SU-DHL-6 (cell line): ENCODE measurements at regions not wholly inside any gene's neighbourhood (a gene's known extent, or its start where the extent isn't known, plus 50 kb on each side); places are given as distances from the start of the nearest gene placed in this dataset.

Experiments used
- H2AFZ ChIP-seq: fragments of 200-600 bp; sonication (generic); 2 replicates; pipeline ENCODE4 v1.6.1; 2014; ENCODE audit warnings: low read depth, mild to moderate bottlenecking, moderate library complexity, mixed read lengths, antibody characterized with exemption, low read length; ENCODE audit not compliant: severe bottlenecking
- H3F3A ChIP-seq: fragments of 200-600 bp; shearing (Covaris generic); 2 replicates; pipeline ENCODE4 v1.6.0; 2016; ENCODE audit warnings: antibody characterized with exemption, mild to moderate bottlenecking; ENCODE audit not compliant: insufficient read depth
- H3K27ac ChIP-seq: fragments of 200-600 bp; sonication (generic); 2 replicates; pipeline ENCODE4 v1.5.1; 2016; ENCODE audit warnings: low read depth, mild to moderate bottlenecking, low read length, moderate library complexity, mixed read lengths
- H3K27me3 ChIP-seq: fragments of 200-600 bp; sonication (generic), shearing (Covaris generic); 2 replicates; pipeline ENCODE4 v1.6.0; 2014; ENCODE audit warnings: mild to moderate bottlenecking, low read length
- H3K36me3 ChIP-seq: fragments of 200-600 bp; sonication (generic); 2 replicates; pipeline ENCODE4 v1.6.1; 2014; ENCODE audit warnings: mild to moderate bottlenecking, low read length, mixed read lengths
- H3K4me2 ChIP-seq: fragments of 300-600, 200-600 bp; shearing (Covaris generic), sonication (generic); 2 replicates; pipeline ENCODE4 v1.6.0; 2014; ENCODE audit warnings: low read length, low read depth, mild to moderate bottlenecking; ENCODE audit not compliant: poor library complexity, severe bottlenecking
- H3K4me3 ChIP-seq: fragments of 200-600 bp; sonication (generic); 2 replicates; pipeline ENCODE4 v1.5.1; 2014; ENCODE audit warnings: antibody characterized with exemption, low read length, mild to moderate bottlenecking, mixed read lengths; ENCODE audit not compliant: insufficient read depth, poor library complexity, severe bottlenecking
- H3K79me2 ChIP-seq: fragments of 200-600 bp; sonication (generic); 2 replicates; pipeline ENCODE4 v1.6.1; 2014; ENCODE audit warnings: mild to moderate bottlenecking, low read length, moderate library complexity; ENCODE audit not compliant: insufficient read depth
- H3K9ac ChIP-seq: fragments of 200-600 bp; sonication (generic); 2 replicates; pipeline ENCODE4 v1.7.0; 2014; ENCODE audit warnings: mild to moderate bottlenecking, low read length
- H3K9me2 ChIP-seq: fragments of 200-600 bp; sonication (generic); replicated peaks from 2 replicates; pipeline ENCODE4 v1.6.1; 2014; ENCODE audit warnings: low read length; ENCODE audit not compliant: insufficient read depth
- H3K9me3 ChIP-seq: fragments of 200-600 bp; sonication (generic); 2 replicates; pipeline ENCODE4 v1.6.1; 2014; ENCODE audit warnings: low read length, mixed read lengths; ENCODE audit not compliant: insufficient read depth
- H4K20me1 ChIP-seq: fragments of 200-600 bp; sonication (generic); 2 replicates; pipeline ENCODE4 v1.6.1; 2014; ENCODE audit warnings: low read depth, mild to moderate bottlenecking, antibody characterized with exemption, low read length, moderate library complexity, mixed read lengths
- CTCF ChIP-seq: fragments of 200-600 bp; sonication (generic); IDR thresholded peaks from one replicate; pipeline ENCODE4 v1.5.1; 2017; ENCODE audit warnings: antibody characterized with exemption, mild to moderate bottlenecking, low read length, moderate library complexity; ENCODE audit not compliant: insufficient read depth, poor library complexity, severe bottlenecking
- EZH2phosphoT487 ChIP-seq: fragments of 200-600 bp; sonication (generic), shearing (Covaris generic); conservative IDR thresholded peaks from 2 replicates; pipeline ENCODE4 v1.6.1; 2018; ENCODE audit warnings: mild to moderate bottlenecking, antibody characterized with exemption, low read length, moderate library complexity, mixed read lengths

DNA sequence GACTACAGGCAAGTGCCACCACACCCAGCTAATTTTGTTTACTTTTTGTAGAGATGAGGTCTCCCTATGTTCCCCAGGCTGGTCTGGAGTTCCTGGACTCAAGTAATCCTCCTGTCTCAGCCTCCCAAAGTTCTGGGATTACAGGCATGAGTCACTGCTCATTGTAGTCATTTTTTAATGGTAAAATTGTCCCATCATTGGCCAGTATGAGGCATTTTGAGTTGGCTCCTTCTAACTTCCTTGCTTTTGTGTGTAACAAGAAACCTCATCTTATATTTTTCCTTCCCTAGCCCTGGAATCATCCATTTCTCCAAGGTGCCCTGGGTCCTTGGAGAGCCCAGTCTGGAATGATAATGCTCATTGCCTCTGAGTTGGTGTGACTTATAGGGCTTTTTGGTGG, 148.5 kb downstream of the INHBB start:
- no peak overlapping the region for H3K9ac ChIP-seq
- no peaks in the 10 kb centered on the region for H3K36me3 ChIP-seq
- H3K9me3 ChIP-seq: no peaks in the 10 kb centered on the region
- no peak overlapping the region for H2AFZ ChIP-seq
- no peaks in the 10 kb centered on the region for H4K20me1 ChIP-seq
- H3F3A ChIP-seq: no peaks in the 10 kb centered on the region
- no peak overlapping the region for H3K4me2 ChIP-seq
- TF ChIP-seq CTCF (no peak), EZH2phosphoT487 (no peak)
- no peaks in the 10 kb centered on the region for H3K27me3 ChIP-seq
- H3K27ac ChIP-seq: no peak overlapping the region
- no peaks in the 10 kb centered on the region for H3K79me2 ChIP-seq
- H3K4me3 ChIP-seq: no peak overlapping the region
- H3K9me2 ChIP-seq: no peaks in the 10 kb centered on the region

- no peaks in the 10 kb centered on the region for H3K79me2 ChIP-seq
- TF ChIP-seq CTCF (no peak), EZH2phosphoT487 (no peak)
- H3K9me3 ChIP-seq: no peaks in the 10 kb centered on the region
- no peak overlapping the region for H2AFZ ChIP-seq
- H3K9me2 ChIP-seq: no peaks in the 10 kb centered on the region
- no peak overlapping the region for H3K9ac ChIP-seq
- no peaks in the 10 kb centered on the region for H3K36me3 ChIP-seq
- H3F3A ChIP-seq: no peaks in the 10 kb centered on the region
- H4K20me1 ChIP-seq: no peaks in the 10 kb centered on the region
- H3K27me3 ChIP-seq: no peaks in the 10 kb centered on the region
- no peak overlapping the region for H3K4me3 ChIP-seq
- no peak overlapping the region for H3K27ac ChIP-seq
- H3K4me2 ChIP-seq: no peak overlapping the region
These were observed 149.7 kb downstream of the INHBB start for GRCh38 chr2:120495586-120495985.

DNA sequence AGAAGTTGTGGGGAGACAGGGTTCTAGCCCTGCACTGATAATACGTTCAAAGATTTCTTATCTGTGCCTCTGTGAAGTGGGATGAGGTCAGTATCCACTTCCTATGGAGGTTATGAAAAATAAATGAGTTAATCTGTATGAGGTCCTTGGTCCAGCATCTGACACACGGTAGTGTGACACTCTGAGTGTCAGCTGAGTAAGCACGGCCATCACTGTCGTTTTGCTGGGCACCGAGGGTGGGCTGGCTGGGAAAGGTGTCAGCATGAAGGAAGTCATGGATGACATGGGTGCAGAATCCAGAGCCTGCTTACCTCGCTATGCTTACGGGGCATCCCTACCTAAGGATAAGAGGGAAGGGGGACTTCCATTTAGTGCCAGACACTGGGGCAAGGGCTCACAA, 150.3 kb downstream of the INHBB start:
- no peaks in the 10 kb centered on the region for H4K20me1 ChIP-seq
- no peaks in the 10 kb centered on the region for H3K9me3 ChIP-seq
- H3F3A ChIP-seq: no peaks in the 10 kb centered on the region
- H3K27ac ChIP-seq: no peak overlapping the region
- H2AFZ ChIP-seq: no peak overlapping the region
- no peaks in the 10 kb centered on the region for H3K9me2 ChIP-seq
- no peak for TF ChIP-seq EZH2phosphoT487
- TF ChIP-seq CTCF: no peak
- no peak overlapping the region for H3K4me2 ChIP-seq
- no peaks in the 10 kb centered on the region for H3K36me3 ChIP-seq
- H3K79me2 ChIP-seq: no peaks in the 10 kb centered on the region
- no peaks in the 10 kb centered on the region for H3K27me3 ChIP-seq
- H3K9ac ChIP-seq: no peak overlapping the region
- no peak overlapping the region for H3K4me3 ChIP-seq

- Histone ChIP-seq H3K27me3 (no peaks in the 10 kb centered on the region), H3K36me3 (no peaks in the 10 kb centered on the region), H3K4me3 (no peak overlapping the region), H3K9ac (no peak overlapping the region), H3K4me2 (no peak overlapping the region), H4K20me1 (no peaks in the 10 kb centered on the region), H3K27ac (no peak overlapping the region), H3K79me2 (no peaks in the 10 kb centered on the region), H2AFZ (no peak overlapping the region), H3K9me3 (no peaks in the 10 kb centered on the region), H3K9me2 (no peaks in the 10 kb centered on the region), H3F3A (no peaks in the 10 kb centered on the region)
- TF ChIP-seq CTCF (no peak), EZH2phosphoT487 (no peak)
These were observed 150.8 kb downstream of the INHBB start for GRCh38 chr2:120496759-120497158.
